ENCODE measurements at regions not wholly inside any gene's neighbourhood (a gene's known extent, or its start where the extent isn't known, plus 50 kb on each side); places are given as distances from the start of the nearest gene placed in this dataset.
"Not testable (repeated sequence)": the region's sequence is repeated elsewhere in the genome, so short reads cannot be mapped to it uniquely, and the experiment has no call there.

DNA sequence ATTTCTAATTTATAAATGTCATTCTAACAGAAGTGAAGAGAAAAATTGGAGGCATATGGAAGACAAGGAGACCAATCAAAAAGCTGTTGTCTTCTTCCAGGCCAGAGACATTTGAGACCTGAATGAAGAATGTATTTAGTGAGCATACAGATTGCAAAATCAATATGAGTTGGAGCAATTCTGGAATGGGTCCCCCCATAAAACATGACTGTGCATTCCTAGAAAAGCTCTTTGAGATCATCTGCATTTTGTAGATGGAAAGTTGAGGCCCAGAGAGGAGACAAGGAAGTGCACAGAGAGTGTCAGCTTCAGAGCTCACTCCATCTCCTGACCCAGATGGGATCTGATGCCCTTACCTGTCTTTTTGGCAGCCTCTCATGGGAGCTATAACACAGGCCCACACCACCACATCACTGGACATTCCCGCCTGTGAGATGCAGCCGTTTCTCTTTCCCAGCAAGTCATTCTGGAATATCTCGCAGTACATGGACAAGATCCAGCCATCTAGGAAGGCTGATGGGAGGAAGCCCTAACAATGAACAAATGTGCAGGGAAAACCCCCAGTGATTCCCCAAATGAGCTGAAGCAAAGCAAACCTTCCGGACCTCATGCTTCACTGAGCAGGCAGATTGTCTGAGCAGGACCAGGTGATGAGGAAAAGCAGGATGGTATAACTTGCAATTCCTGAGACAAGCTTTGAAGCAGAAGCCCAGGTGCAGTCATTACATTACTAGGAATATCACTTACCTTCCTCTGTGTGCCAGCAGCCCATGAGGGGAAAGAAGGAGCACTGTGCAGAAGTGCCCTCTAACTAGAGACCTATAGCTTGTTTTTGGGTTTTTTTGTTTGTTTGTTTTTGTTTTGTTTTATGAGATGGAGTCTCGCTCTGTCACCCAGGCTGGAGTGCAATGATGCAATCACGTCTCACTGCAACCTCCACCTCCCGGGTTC lies 445.6 kb downstream of the PLPP3 start:
- DNase-seq (ENCODE audit: insufficient read length) (no peak), FAIRE-seq (peak; percentile 89)
- TF ChIP-seq TAF1 (IDR thresholded peaks at IDR 0.05; ENCODE audit: borderline replicate concordance, low read depth, low read length) (no peak), POLR2A (IDR thresholded peaks at IDR 0.05; ENCODE audit: low read depth, low read length) (no peak), POLR2AphosphoS5 (IDR thresholded peaks at IDR 0.05; ENCODE audit: low read depth, low read length) (no peak)

DNA sequence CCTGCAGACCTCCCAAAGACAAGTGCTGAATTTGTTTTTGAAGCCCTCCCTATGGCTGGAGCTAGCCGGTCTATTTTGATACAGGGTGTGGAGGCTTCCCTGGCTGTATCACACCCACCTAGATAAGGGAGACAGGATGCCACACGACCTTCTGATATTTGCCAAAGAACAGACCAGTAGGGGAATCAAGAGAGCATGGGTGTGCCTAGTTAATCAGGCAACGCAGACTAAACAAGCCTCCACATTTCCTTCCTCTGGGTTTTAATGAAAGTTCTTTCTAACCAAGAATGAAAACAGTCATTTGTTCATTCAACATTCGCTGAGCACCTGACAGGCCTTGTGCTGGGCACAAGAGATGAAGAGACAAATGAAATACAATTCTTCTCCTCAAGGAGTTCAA lies 446.8 kb downstream of the PLPP3 start:
- TF ChIP-seq TAF1 (IDR thresholded peaks at IDR 0.05; ENCODE audit: borderline replicate concordance, low read depth, low read length) (no peak), POLR2AphosphoS5 (IDR thresholded peaks at IDR 0.05; ENCODE audit: low read depth, low read length) (no peak), POLR2A (IDR thresholded peaks at IDR 0.05; ENCODE audit: low read depth, low read length) (no peak)
- FAIRE-seq = peak; percentile 21
- no peak for DNase-seq (ENCODE audit: insufficient read length)

DNA sequence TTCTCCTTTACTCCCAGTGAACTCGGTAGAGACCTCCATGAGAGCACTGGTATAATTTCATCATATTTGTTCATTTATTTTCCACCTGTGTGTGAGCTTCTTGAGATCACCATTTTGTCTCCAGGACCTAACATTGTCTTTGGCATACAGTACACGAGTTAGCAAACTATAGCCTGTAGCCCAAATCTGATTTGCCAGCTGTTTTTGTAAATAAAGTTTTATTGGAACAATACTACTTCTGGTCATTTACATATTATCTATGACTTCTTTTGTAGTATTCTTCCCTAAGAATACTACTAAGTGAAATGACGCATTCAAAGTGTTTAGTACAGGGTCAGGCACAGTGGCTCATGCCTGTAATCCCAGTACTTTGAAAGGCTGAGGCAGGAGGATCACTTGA lies 449.5 kb downstream of the PLPP3 start:
- FAIRE-seq (no peak), DNase-seq (ENCODE audit: insufficient read length) (no peak)
- TF ChIP-seq POLR2AphosphoS5 (IDR thresholded peaks at IDR 0.05; ENCODE audit: low read depth, low read length) = no peak
- no peak for TF ChIP-seq TAF1 (IDR thresholded peaks at IDR 0.05; ENCODE audit: borderline replicate concordance, low read depth, low read length)
- TF ChIP-seq POLR2A (IDR thresholded peaks at IDR 0.05; ENCODE audit: low read depth, low read length) = no peak

DNA sequence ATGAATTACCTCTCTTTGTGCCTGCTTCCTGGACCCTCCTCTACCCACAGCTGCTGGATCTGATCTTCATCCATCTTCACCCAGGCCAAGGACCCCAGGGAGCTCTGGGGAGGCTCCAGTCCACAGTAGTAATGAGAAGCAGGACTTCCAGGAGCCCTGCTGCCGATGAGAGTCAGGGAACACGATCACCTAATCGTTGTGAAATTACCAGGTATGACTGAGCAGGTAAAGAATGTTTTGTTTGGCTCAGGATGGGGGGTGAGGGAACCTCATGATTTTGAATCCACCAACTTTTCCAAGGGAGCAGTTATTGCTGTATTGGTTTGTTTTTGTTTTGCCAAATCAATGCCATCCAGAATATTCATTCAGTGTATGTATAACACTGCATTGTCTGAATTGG lies 454.0 kb downstream of the PLPP3 start:
- FAIRE-seq (peak; percentile 21), DNase-seq (ENCODE audit: insufficient read length) (no peak)
- TF ChIP-seq POLR2AphosphoS5 (IDR thresholded peaks at IDR 0.05; ENCODE audit: low read depth, low read length) (no peak), TAF1 (IDR thresholded peaks at IDR 0.05; ENCODE audit: borderline replicate concordance, low read depth, low read length) (no peak), POLR2A (IDR thresholded peaks at IDR 0.05; ENCODE audit: low read depth, low read length) (no peak)

DNA sequence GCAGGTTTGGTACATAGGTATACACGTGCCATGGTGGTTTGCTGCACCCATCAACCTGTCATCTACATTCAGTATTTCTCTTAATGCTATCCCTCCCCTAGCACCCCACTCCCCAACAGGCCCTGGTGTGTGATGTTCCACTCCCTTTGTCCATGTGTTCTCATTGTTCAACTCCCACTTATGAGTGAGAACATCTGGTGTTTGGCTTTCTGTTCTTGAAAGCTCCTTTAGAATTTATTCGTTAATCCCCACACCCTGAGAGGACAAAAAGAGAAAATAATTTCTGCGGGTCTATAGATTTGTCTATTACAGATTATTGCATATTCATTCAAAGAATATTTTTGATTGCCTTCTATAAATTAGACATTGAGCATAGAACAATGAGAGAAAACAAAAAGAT lies 455.5 kb downstream of the PLPP3 start:
- FAIRE-seq (no peak), DNase-seq (ENCODE audit: insufficient read length) (no peak)
- TF ChIP-seq POLR2A (IDR thresholded peaks at IDR 0.05; ENCODE audit: low read depth, low read length) (no peak), TAF1 (IDR thresholded peaks at IDR 0.05; ENCODE audit: borderline replicate concordance, low read depth, low read length) (no peak), POLR2AphosphoS5 (IDR thresholded peaks at IDR 0.05; ENCODE audit: low read depth, low read length) (no peak)

DNA sequence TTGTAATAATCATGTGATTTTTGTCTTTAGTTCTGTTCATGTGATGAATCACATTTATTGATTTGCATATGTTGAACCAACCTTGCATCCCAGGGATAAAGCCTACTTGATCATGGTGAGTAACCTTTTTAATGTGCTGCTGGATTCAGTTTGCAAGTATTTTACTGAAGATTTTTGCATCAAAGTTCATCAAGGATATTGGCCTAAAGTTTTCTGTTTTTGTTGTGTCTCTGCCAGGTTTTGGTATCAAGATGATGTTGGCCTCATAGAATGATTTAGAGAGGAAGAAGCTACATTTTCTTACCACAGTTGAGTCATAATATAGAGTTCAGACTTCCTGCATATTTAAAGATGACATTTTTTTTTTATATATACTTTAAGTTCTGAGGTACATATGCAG lies 455.9 kb downstream of the PLPP3 start:
- TF ChIP-seq POLR2AphosphoS5 (IDR thresholded peaks at IDR 0.05; ENCODE audit: low read depth, low read length) (no peak), POLR2A (IDR thresholded peaks at IDR 0.05; ENCODE audit: low read depth, low read length) (no peak), TAF1 (IDR thresholded peaks at IDR 0.05; ENCODE audit: borderline replicate concordance, low read depth, low read length) (no peak)
- DNase-seq (ENCODE audit: insufficient read length) = no peak

DNA sequence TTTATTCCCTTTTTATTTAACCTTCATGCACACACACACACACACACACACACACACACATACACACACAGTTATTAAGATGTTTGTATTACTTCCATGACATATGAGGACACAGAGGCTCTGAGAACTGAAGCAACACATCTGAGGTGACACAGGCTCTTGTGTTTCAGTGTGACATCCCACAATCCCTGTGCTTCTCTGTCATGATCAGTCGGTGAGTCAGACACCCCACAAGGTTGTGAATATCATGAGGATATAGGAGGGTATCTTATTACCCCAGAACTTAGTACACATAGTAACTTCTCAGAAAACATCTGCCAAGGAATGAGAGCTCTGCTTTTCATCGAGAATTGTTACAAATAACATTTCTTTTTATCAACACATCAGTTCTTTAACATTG lies 459.3 kb downstream of the PLPP3 start:
- TF ChIP-seq TAF1 (IDR thresholded peaks at IDR 0.05; ENCODE audit: borderline replicate concordance, low read depth, low read length) = no peak
- DNase-seq (ENCODE audit: insufficient read length) (no peak), FAIRE-seq (no peak)

More for the DNA sequence above, 455.9 kb downstream of the PLPP3 start:
- FAIRE-seq = no peak

DNA sequence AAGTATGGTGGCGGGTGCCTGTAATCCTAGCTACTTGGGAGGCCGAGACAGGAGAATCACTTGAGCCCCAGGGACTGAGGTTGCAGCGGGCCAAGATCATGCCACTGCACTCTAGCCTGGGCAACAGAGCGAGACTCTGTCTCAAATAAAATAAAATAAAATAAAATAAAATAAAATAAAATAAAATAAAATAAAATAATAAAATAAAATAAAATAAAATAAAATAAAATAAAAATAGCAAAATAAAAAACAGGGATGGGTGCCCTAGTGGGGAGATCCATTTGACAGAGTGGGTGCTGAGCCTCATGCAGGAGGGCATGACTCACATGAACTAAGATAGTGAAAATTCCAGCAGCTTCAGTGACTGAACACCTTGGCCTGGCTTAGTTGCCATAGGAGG lies 460.7 kb downstream of the PLPP3 start:
- not testable (repeated sequence) for DNase-seq (ENCODE audit: insufficient read length); FAIRE-seq

DNA sequence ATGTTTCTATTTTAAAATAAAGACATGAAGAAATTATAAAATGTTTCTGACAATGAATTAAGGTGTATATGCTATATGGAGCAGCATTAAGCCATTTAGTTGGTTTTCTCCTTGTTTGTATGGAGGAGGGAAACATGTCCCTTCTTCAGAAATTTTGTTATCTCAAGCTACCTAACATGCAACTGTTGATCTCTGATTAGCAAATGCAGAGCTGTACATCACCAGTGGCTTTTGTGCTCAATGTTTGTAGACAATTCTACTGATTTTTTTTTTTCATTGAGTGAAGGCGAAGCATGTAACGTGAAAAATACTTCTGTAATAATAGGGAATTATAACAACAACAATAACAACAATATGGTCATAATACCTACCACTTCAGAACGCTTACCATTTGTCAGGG lies 463.7 kb downstream of the PLPP3 start:
- FAIRE-seq = no peak

DNA sequence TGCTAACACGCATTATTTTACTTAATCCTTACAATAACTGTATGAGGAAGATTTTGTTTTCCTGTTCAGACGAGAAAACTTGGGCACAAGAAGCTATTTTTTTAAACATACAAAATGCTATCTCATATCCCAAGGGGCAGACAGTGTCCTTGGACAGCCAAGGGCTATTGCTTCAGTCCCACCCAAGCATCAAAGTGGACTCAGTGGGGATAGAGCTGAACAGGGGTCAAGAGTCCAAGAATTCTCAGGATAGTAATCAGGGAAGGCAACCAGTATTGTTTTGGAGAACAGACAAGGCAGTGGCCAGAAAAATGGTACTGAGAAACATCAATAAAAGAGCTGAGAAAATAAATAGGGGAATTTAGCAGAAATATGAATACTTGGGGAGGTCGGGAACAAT lies 465.7 kb downstream of the PLPP3 start:
- DNase-seq (ENCODE audit: insufficient read length) (no peak), FAIRE-seq (no peak)
- no peak for TF ChIP-seq POLR2AphosphoS5 (IDR thresholded peaks at IDR 0.05; ENCODE audit: low read depth, low read length)
- TF ChIP-seq POLR2A (IDR thresholded peaks at IDR 0.05; ENCODE audit: low read depth, low read length) = no peak
- no peak for TF ChIP-seq TAF1 (IDR thresholded peaks at IDR 0.05; ENCODE audit: borderline replicate concordance, low read depth, low read length)

More for the DNA sequence above, 463.7 kb downstream of the PLPP3 start:
- no peak for DNase-seq (ENCODE audit: insufficient read length)
- no peak for TF ChIP-seq POLR2A (IDR thresholded peaks at IDR 0.05; ENCODE audit: low read depth, low read length)
- TF ChIP-seq TAF1 (IDR thresholded peaks at IDR 0.05; ENCODE audit: borderline replicate concordance, low read depth, low read length) = no peak
- no peak for TF ChIP-seq POLR2AphosphoS5 (IDR thresholded peaks at IDR 0.05; ENCODE audit: low read depth, low read length)

DNA sequence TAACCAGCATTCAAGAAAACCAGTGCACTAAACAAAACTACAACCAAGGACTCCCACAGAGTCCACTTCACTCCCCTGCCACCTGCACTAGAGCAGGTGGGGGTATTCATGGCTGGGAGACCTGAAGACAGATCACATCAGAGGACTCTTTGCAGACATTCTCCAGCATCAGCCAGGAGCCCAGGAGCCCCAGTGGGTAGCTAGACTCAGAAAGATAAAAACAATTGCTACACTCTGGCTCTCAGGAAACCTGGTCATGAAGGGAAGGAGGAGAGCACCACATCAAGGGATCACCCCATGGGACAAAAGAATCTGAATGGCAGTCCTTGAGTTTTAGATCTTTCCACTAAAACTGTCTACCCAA lies 472.1 kb downstream of the PLPP3 start:
- TF ChIP-seq POLR2AphosphoS5 (IDR thresholded peaks at IDR 0.05; ENCODE audit: low read depth, low read length) = no peak
- TF ChIP-seq POLR2A (IDR thresholded peaks at IDR 0.05; ENCODE audit: low read depth, low read length) = no peak
- no peak for TF ChIP-seq TAF1 (IDR thresholded peaks at IDR 0.05; ENCODE audit: borderline replicate concordance, low read depth, low read length)
- DNase-seq (ENCODE audit: insufficient read length) (no peak), FAIRE-seq (no peak)

DNA sequence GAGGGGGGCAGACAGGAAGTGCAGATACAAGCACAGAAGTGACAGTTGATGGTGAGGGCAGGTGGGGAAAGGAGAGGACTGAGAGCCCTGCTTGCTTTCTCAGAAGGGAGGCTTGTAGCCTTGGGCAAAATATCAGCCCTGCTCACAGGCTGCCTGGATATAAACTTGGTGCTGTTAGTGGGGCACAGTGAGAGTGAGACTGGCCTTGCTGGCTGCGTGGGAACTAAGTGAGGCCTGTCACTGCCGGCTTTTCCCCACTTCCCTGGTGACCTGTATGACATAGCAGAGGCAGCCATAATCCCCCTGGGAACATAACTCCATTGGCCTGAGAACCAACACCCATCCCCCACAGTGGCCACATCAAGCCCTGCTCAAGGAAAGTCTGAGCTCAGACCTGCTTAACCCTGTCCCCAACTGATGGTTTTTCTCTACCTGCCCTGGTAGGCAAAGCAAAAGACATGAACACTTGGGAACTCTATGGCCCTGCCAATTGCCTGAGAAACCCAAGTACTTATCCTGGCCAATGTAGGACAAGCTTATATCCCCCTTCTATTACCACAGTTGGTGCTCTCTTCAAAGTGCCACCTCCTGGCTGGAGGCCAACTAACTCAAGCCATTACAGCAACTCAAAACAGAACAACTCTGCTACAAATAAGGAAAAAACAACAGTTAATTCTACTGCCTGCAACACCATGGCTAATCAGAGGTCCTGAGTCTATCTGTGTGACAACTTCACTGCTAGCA lies 472.7 kb downstream of the PLPP3 start:
- no peak for DNase-seq (ENCODE audit: insufficient read length)
- FAIRE-seq = no peak
- TF ChIP-seq POLR2AphosphoS5 (IDR thresholded peaks at IDR 0.05; ENCODE audit: low read depth, low read length) = no peak
- TF ChIP-seq POLR2A (IDR thresholded peaks at IDR 0.05; ENCODE audit: low read depth, low read length) = no peak
- TF ChIP-seq TAF1 (IDR thresholded peaks at IDR 0.05; ENCODE audit: borderline replicate concordance, low read depth, low read length) = no peak
